ENCODE measurements at regions not wholly inside any gene's neighbourhood (a gene's known extent, or its start where the extent isn't known, plus 50 kb on each side); places are given as distances from the start of the nearest gene placed in this dataset.

GRCh38 chr10:130986846-130987245 lies 324.7 kb downstream of the TCERG1L start:
- no peak for TF ChIP-seq POLR2A (IDR thresholded peaks at IDR 0.05)
- no peak for TF ChIP-seq CTCF (IDR thresholded peaks at IDR 0.05)

All from right lobe of liver (tissue), 4 donors.